Dendritic cell treated with granulocyte-macrophage colony-stimulating factor and Interleukin-4, amounts not matched to agents 40 ng/mL and 50 ng/mL, for 4 days (primary cell): ENCODE measurements at regions not wholly inside any gene's neighbourhood (a gene's known extent, or its start where the extent isn't known, plus 50 kb on each side); places are given as distances from the start of the nearest gene placed in this dataset.
"Not testable (repeated sequence)": the region's sequence is repeated elsewhere in the genome, so short reads cannot be mapped to it uniquely, and the experiment has no call there.

ENCODE experiments used
- H3K27ac Mint-ChIP-seq: one replicate; pipeline ENCODE4 v1.8.0; 2022; ENCODE audit warnings: mild to moderate bottlenecking, mixed read lengths
- H3K27me3 Mint-ChIP-seq: one replicate; pipeline ENCODE4 v1.8.0; 2022; ENCODE audit warnings: mild to moderate bottlenecking, mixed read lengths
- H3K36me3 Mint-ChIP-seq: one replicate; pipeline ENCODE4 v1.8.0; 2022; ENCODE audit warnings: low read depth, mixed read lengths
- H3K4me1 Mint-ChIP-seq: one replicate; pipeline ENCODE4 v1.8.0; 2022; ENCODE audit warnings: low read depth, mixed read lengths
- H3K4me3 Mint-ChIP-seq: one replicate; pipeline ENCODE4 v1.8.0; 2022; ENCODE audit warnings: mild to moderate bottlenecking, moderate library complexity, mixed read lengths
- H3K9me3 Mint-ChIP-seq: one replicate; pipeline ENCODE4 v1.8.0; 2022; ENCODE audit warnings: mixed read lengths
- intact Hi-C: fragments of 100-400 bp; cut with micrococcal nuclease; formaldehyde crosslinking; loops from one replicate; pipeline ENCODE4 v1.15.0; 2022

- no peaks in the 10 kb centered on the region for H3K36me3 Mint-ChIP-seq
- no peaks in the 10 kb centered on the region for H3K27me3 Mint-ChIP-seq
- intact Hi-C loops, result loop anchor here (2.0 kb wide), 1 partner anchor 50 kb away; no protein-coding TSS in a partner anchor
- no peak overlapping the region for H3K27ac Mint-ChIP-seq
- peaks cover 7% of the 10 kb centered on the region for H3K4me1 Mint-ChIP-seq
- H3K9me3 Mint-ChIP-seq, result no peaks in the 10 kb centered on the region
- H3K4me3 Mint-ChIP-seq, result no peak overlapping the region
These were observed 226.3 kb downstream of the FGF9 start for GRCh38 chr13:21897161-21897560.

DNA sequence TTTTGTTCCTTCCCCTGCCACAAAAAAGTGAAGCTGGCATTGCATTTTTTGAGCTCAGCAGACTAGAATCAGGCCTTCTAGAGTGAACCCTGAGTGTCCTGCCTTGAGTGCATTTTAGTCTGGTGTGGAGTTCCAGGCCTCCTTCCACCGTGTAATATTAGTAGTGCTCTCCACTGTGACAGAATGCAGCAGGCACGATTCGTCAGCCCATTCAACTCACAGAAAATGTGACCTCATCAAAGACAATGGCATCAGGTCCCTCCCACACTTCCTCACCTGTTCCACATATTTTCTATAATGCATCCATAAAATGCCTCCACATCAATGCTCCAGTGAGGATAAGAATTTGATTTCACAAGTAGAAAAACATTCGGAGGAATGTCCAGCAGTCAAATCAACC is 227.6 kb downstream of the FGF9 start:
- Mint-ChIP-seq H3K9me3 (no peaks in the 10 kb centered on the region), H3K4me3 (no peak overlapping the region), H3K27ac (no peak overlapping the region), H3K27me3 (no peaks in the 10 kb centered on the region), H3K4me1 (peaks cover 7% of the 10 kb centered on the region), H3K36me3 (no peaks in the 10 kb centered on the region)
- intact Hi-C loops, result no loop called here

DNA sequence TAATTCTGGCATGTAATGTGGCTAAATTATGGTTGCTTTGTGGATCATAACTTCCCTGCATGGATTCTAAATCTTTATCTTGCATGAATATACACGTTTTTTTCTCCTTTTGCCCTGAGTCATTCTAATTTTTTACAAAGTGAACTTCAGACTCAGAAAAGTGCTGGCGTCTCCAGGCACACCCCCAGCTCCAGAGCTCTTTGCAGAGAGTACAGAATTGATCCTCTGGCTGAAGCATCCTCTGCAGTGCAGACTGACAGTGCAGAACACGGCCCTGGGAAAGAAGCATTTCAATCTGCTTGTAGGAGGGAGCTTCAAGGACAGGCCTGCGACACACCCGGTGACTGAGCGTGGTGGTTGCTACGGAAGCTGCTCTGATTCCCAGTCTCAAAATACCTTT is 228.1 kb downstream of the FGF9 start:
- intact Hi-C loops, result no loop called here

DNA sequence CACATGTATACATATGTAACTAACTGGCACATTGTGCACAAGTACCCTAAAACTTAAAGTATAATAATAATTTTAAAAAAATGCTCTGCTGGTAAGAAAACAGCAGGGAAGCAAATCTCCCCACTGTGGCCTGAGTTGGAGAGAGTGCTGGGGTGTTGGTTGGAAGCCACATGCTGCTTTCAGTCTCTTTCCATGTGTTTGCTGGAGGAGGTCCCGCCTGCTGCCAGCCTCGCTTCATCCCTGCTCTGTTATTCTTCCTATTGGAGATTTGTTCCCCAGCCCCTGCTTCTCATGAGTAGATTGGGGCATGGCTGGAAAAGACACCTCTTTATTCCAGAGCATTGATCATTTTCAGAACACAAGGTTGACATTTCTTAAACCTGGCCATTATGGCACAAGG is 230.5 kb downstream of the FGF9 start:
- no peaks in the 10 kb centered on the region for H3K4me1 Mint-ChIP-seq
- intact Hi-C loops, result no loop called here
- no peaks in the 10 kb centered on the region for H3K9me3 Mint-ChIP-seq
- H3K4me3 Mint-ChIP-seq, result no peak overlapping the region
- no peak overlapping the region for H3K27ac Mint-ChIP-seq
- no peaks in the 10 kb centered on the region for H3K27me3 Mint-ChIP-seq
- no peaks in the 10 kb centered on the region for H3K36me3 Mint-ChIP-seq

More for the DNA sequence above, 228.1 kb downstream of the FGF9 start:
- Mint-ChIP-seq H3K36me3 (no peaks in the 10 kb centered on the region), H3K4me1 (peaks cover 7% of the 10 kb centered on the region), H3K9me3 (no peaks in the 10 kb centered on the region), H3K27me3 (no peaks in the 10 kb centered on the region), H3K4me3 (no peak overlapping the region), H3K27ac (no peak overlapping the region)

- no peaks in the 10 kb centered on the region for H3K36me3 Mint-ChIP-seq
- H3K4me1 Mint-ChIP-seq, result no peaks in the 10 kb centered on the region
- no peaks in the 10 kb centered on the region for H3K9me3 Mint-ChIP-seq
- H3K4me3 Mint-ChIP-seq, result no peak overlapping the region
- intact Hi-C loops, result no loop called here
- H3K27ac Mint-ChIP-seq, result no peak overlapping the region
- H3K27me3 Mint-ChIP-seq, result no peaks in the 10 kb centered on the region
These were observed 231.2 kb downstream of the FGF9 start for GRCh38 chr13:21901811-21902708.

GRCh38 chr13:21902709-21903098 is 231.8 kb downstream of the FGF9 start:
- no peaks in the 10 kb centered on the region for H3K9me3 Mint-ChIP-seq
- no peak overlapping the region for H3K27ac Mint-ChIP-seq

GRCh38 chr13:21905486-21905885 is 234.6 kb downstream of the FGF9 start:
- H3K9me3 Mint-ChIP-seq, result no peaks in the 10 kb centered on the region
- intact Hi-C loops, result no loop called here
- no peak overlapping the region for H3K27ac Mint-ChIP-seq
- no peaks in the 10 kb centered on the region for H3K4me1 Mint-ChIP-seq
- no peaks in the 10 kb centered on the region for H3K36me3 Mint-ChIP-seq
- H3K27me3 Mint-ChIP-seq, result no peaks in the 10 kb centered on the region
- H3K4me3 Mint-ChIP-seq, result no peak overlapping the region

More at GRCh38 chr13:21902709-21903098, 231.8 kb downstream of the FGF9 start:
- intact Hi-C loops, result no loop called here
- Mint-ChIP-seq H3K27me3 (no peaks in the 10 kb centered on the region), H3K36me3 (no peaks in the 10 kb centered on the region), H3K4me1 (no peaks in the 10 kb centered on the region), H3K4me3 (no peak overlapping the region)

DNA sequence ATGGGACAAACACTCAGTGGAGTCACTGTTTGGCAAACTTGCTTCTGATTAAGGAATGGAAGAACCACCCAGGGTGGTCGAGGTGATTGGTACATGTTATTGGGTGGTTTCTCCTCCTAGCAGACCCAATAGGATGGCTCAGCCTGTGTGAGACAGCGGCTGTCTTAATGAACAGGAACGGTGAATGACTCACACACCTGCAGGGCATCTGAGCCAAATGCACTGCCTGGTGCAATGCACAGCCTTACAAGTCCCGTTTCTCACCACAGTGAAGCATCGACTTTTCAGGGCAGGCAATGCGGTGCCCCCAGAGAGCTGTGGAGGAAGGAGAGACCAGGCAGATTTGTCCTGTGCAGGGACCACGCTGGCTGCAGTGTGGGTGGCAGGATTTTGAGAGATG is 238.5 kb downstream of the FGF9 start:
- intact Hi-C loops, result no loop called here
- no peaks in the 10 kb centered on the region for H3K4me1 Mint-ChIP-seq
- H3K36me3 Mint-ChIP-seq, result no peaks in the 10 kb centered on the region
- H3K27me3 Mint-ChIP-seq, result no peaks in the 10 kb centered on the region
- no peaks in the 10 kb centered on the region for H3K9me3 Mint-ChIP-seq
- H3K27ac Mint-ChIP-seq, result no peak overlapping the region
- H3K4me3 Mint-ChIP-seq, result no peak overlapping the region

- Mint-ChIP-seq H3K27ac (no peak overlapping the region), H3K4me3 (no peak overlapping the region), H3K4me1 (no peaks in the 10 kb centered on the region), H3K9me3 (no peaks in the 10 kb centered on the region), H3K36me3 (no peaks in the 10 kb centered on the region), H3K27me3 (no peaks in the 10 kb centered on the region)
- intact Hi-C loops, result no loop called here
These were observed 239.7 kb downstream of the FGF9 start for GRCh38 chr13:21910546-21910945.

GRCh38 chr13:21911646-21912298 is 240.9 kb downstream of the FGF9 start:
- Mint-ChIP-seq H3K27ac (no peak overlapping the region), H3K27me3 (no peaks in the 10 kb centered on the region), H3K36me3 (no peaks in the 10 kb centered on the region), H3K4me1 (no peaks in the 10 kb centered on the region), H3K9me3 (no peaks in the 10 kb centered on the region), H3K4me3 (no peak overlapping the region)
- intact Hi-C loops, result no loop called here

- intact Hi-C loops, result no loop called here
- no peaks in the 10 kb centered on the region for H3K9me3 Mint-ChIP-seq
- H3K4me1 Mint-ChIP-seq, result no peaks in the 10 kb centered on the region
- H3K4me3 Mint-ChIP-seq, result no peak overlapping the region
- no peak overlapping the region for H3K27ac Mint-ChIP-seq
- H3K36me3 Mint-ChIP-seq, result no peaks in the 10 kb centered on the region
- H3K27me3 Mint-ChIP-seq, result no peaks in the 10 kb centered on the region
These were observed 242.1 kb downstream of the FGF9 start for GRCh38 chr13:21913010-21913409.

DNA sequence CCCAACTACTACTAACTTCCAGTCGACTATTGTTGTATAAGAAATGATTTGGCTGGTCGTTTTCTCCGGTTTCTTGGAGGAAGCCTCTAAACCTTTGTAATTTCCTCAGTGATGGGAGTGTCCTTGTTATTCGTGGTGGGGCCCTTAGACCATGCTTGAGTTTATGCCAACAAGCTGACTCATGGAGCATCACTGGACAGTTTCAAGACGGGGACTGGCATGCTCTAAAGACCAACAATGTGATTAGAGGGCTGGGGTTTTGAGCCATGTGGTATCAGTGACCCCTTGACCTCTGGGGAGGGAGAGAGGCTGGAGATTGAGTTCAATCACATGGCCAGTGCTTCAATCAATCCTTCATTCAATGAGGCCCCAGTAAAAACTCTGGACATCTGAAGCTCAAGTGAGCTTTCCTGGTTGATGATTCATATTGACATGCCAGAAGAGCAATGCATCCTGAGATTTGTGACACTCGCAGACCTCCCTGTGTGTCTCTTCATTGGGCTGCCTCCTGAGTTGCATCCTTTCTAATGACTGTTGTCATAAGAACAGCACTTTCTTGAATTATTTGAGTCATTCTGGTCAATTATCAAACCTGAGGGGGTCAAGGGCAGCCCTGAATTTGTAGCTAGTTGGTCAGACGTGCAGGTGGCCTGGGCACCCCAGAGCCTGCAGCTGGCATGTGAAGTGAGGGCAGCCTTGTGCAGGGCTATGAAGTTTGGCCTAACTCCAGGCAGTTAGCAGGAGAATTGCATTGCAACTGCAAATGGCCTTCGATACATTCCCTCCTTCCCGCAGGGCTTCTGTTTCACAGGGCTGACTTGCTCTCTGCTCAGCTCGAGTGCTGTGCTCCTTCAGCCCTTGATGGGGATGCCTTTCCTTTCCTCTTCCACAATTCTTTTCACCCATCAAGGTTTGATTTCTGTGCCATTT is 246.5 kb downstream of the FGF9 start:
- H3K27me3 Mint-ChIP-seq, result no peaks in the 10 kb centered on the region
- no peaks in the 10 kb centered on the region for H3K4me1 Mint-ChIP-seq
- no peak overlapping the region for H3K4me3 Mint-ChIP-seq
- no peak overlapping the region for H3K27ac Mint-ChIP-seq
- H3K9me3 Mint-ChIP-seq, result no peaks in the 10 kb centered on the region
- no peaks in the 10 kb centered on the region for H3K36me3 Mint-ChIP-seq
- intact Hi-C loops, result no loop called here

DNA sequence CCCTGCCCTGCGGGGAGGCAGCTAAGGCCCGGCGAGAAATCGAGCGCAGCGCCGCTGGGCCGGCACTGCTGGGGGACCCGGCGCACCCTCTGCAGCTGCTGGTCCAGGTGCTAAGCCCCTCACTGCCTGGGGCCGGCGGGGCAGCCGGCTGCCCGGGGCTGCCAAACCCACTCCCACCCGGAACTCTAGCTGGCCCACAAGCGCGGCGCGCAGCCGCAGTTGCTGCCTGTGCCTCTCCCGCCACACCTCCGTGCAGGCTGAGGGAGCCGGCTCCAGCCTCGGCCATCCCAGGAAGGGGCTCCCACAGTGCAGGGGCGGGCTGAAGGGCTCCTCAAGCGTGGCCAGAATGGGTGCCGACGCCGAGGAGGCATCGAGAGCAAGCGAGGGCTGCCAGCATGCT is 249.9 kb downstream of the FGF9 start:
- intact Hi-C loops, H3K9me3 Mint-ChIP-seq, H3K27me3 Mint-ChIP-seq, H3K27ac Mint-ChIP-seq, H3K4me1 Mint-ChIP-seq, H3K36me3 Mint-ChIP-seq, H3K4me3 Mint-ChIP-seq: not testable (repeated sequence)

GRCh38 chr13:21924958-21925357 is 254.1 kb downstream of the FGF9 start:
- intact Hi-C loops, result no loop called here

More at GRCh38 chr13:21924958-21925357, 254.1 kb downstream of the FGF9 start:
- Mint-ChIP-seq H3K4me1 (no peaks in the 10 kb centered on the region), H3K27ac (no peak overlapping the region), H3K36me3 (no peaks in the 10 kb centered on the region), H3K27me3 (no peaks in the 10 kb centered on the region), H3K4me3 (no peak overlapping the region), H3K9me3 (no peaks in the 10 kb centered on the region)
